Uterus (tissue), 3 donors: ENCODE measurements at regions not wholly inside any gene's neighbourhood (a gene's known extent, or its start where the extent isn't known, plus 50 kb on each side); places are given as distances from the start of the nearest gene placed in this dataset.

ENCODE experiments used
- DNase-seq, 2 donors: peaks; one replicate each; pipeline ENCODE4 v3.0.0-alpha.2; 2019 to 2020
- H3K27ac ChIP-seq, 2 donors: fragments of 200-600 bp; sonication (generic); 1 replicate in 1 of 2; 2 replicates in 1 of 2; pipeline ENCODE4 v1.5.1; 2016 to 2018
- H3K27me3 ChIP-seq, 2 donors: fragments of 200-600 bp; sonication (generic); one replicate each; pipeline ENCODE4 v1.5.1; 2018 to 2019; ENCODE audit warnings: control low read depth in 1 of 2
- H3K36me3 ChIP-seq, 2 donors: fragments of 200-600 bp; sonication (generic); one replicate each; pipeline ENCODE4 v1.5.1; 2019; ENCODE audit warnings: control low read depth in 1 of 2
- H3K4me1 ChIP-seq, 2 donors: fragments of 200-600 bp; sonication (generic); one replicate each; pipeline ENCODE4 v1.5.1; 2018 to 2019; ENCODE audit warnings: control low read depth in 1 of 2
- H3K4me3 ChIP-seq, 2 donors: fragments of 200-600 bp; sonication (generic); 1 replicate in 1 of 2; 2 replicates in 1 of 2; pipeline ENCODE4 v1.5.1; 2018 to 2019; ENCODE audit warnings: mild to moderate bottlenecking in 1 of 2
- H3K9me3 ChIP-seq, 2 donors: fragments of 200-600 bp; sonication (generic); one replicate each; pipeline ENCODE4 v1.5.1; 2019; ENCODE audit warnings: control low read depth in 1 of 2
- POLR2A ChIP-seq, 2 donors: fragments of 450-650 bp; IDR thresholded peaks; one replicate each; pipeline ENCODE4 v1.6.1; 2016; ENCODE audit warnings: antibody characterized with exemption in 2 of 2, mild to moderate bottlenecking in 1 of 2, moderate library complexity in 1 of 2
- intact Hi-C: fragments of 100-400 bp; cut with DNase I; formaldehyde crosslinking; loops from one replicate; pipeline ENCODE4 v1.15.1; 2023; ENCODE audit warnings: low total_unique reads
- TF ChIP-seq, protein P1 (sequence below), 4 experiments: fragments of 200-600 bp in 2 of 4; fragments of 450-650 bp in 2 of 4; sonication (generic) in 2 of 4; IDR thresholded peaks; one replicate each; pipeline ENCODE4 v1.5.1; 2016 to 2019; ENCODE audit warnings: antibody characterized with exemption in 4 of 4, mild to moderate bottlenecking in 2 of 4, moderate library complexity in 1 of 4
- donor health status: DM: yes; HTN: yes; CAD: no.

DNA sequence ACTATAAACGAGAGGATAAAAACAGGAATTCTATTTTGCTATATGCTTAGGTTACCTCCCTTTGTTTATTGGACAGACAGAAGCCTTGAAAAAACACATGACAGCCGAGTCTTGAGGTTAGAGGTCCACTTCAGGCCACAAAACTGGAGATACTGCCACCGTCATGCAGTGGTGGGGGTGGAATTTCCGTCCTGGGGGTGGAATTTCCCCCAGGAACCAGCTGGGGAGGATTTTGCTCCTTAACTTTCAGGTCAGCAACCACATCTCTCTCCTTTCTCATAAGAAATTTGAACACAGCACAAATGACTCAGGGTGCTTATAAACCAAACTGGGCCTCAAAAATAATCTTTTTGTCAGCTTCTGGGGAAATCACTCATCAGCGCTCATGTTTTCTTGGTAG is 545.8 kb upstream of the ADAMTS9 start:
- TF ChIP-seq POLR2A (IDR thresholded peaks at IDR 0.05) = no peak
- TF ChIP-seq, protein P1, sequence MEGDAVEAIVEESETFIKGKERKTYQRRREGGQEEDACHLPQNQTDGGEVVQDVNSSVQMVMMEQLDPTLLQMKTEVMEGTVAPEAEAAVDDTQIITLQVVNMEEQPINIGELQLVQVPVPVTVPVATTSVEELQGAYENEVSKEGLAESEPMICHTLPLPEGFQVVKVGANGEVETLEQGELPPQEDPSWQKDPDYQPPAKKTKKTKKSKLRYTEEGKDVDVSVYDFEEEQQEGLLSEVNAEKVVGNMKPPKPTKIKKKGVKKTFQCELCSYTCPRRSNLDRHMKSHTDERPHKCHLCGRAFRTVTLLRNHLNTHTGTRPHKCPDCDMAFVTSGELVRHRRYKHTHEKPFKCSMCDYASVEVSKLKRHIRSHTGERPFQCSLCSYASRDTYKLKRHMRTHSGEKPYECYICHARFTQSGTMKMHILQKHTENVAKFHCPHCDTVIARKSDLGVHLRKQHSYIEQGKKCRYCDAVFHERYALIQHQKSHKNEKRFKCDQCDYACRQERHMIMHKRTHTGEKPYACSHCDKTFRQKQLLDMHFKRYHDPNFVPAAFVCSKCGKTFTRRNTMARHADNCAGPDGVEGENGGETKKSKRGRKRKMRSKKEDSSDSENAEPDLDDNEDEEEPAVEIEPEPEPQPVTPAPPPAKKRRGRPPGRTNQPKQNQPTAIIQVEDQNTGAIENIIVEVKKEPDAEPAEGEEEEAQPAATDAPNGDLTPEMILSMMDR (IDR thresholded peaks at IDR 0.05) = no peak
- DNase-seq = no peak
- Histone ChIP-seq H3K27ac (no peak overlapping the region), H3K36me3 (no peaks in the 10 kb centered on the region), H3K9me3 (no peaks in the 10 kb centered on the region), H3K4me3 (no peak overlapping the region), H3K27me3 (no peaks in the 10 kb centered on the region), H3K4me1 (no peaks in the 10 kb centered on the region)
- intact Hi-C loops = loop anchor here (5.0 kb wide), 1 partner anchor 471 kb away; no protein-coding TSS in a partner anchor

DNA sequence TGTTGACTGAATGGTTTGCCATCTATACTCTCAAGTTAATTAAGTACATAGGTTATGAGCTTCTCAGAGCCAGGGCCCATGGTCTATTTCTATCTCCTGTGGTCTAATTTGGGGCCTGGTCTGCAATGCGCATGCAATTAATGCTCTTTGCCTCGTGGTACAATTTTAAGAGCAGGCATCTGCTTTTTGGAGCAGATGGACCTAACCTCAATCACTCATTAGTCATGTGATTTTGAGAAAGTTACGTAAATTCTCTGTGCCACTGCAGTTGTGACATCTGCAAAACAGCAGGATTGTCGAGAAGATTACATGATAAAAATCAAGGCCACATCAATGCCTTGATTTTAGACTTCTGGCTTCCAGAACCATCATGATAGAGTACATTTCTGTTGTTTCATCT is 543.7 kb upstream of the ADAMTS9 start:
- Histone ChIP-seq H3K4me3 (no peak overlapping the region), H3K36me3 (no peaks in the 10 kb centered on the region), H3K9me3 (no peaks in the 10 kb centered on the region), H3K27ac (no peak overlapping the region), H3K4me1 (no peaks in the 10 kb centered on the region), H3K27me3 (no peaks in the 10 kb centered on the region)
- intact Hi-C loops = loop anchor here (5.0 kb wide), 1 partner anchor 469 kb away; no protein-coding TSS in a partner anchor
- no peak for TF ChIP-seq POLR2A (IDR thresholded peaks at IDR 0.05)
- TF ChIP-seq, protein P1 (IDR thresholded peaks at IDR 0.05) = no peak
- DNase-seq = no peak

DNA sequence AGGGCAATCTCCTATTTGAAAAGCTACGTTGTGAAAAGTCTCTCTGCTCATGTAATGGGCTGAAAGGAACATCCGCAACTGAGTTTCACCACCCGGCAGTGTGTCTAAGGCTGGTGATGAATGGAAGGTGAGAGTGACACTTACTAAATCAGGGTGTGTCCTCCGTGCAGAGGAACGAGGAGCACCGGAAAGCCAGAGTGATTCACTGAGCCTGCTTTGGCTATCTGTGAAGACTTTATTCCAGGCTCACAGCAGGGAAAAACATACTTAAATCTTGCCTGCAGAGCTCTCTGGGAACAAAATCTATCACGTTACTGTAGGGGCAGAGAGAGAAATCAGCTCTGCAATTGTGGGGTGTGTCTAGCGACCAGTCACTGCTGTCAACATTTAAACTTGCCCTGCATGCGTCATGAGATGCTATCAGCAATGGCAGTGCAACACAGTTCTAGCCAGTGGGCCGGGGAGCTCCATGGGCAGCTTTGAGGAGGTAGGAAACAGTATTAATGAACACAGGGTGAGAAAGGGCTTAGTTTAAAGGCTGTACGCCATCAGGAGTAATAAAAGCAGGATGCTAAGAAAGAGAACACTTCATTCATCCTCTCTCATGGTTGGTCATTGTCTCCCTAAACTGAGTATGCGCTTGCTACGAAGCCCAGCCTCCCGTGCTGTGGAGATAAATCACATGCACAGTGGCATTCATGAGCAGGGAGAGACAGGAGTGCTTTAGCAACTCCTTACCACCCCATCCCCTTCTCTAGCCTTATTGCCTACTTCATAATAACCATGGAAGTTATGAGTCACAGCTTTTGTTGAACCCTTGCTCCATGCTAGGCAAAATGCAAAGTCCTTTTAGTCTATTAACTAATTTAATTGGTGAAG is 542.7 kb upstream of the ADAMTS9 start:
- H3K4me1 ChIP-seq = no peaks in the 10 kb centered on the region
- TF ChIP-seq, protein P1 (IDR thresholded peaks at IDR 0.05) = no peak
- TF ChIP-seq POLR2A (IDR thresholded peaks at IDR 0.05) = no peak
- H3K27me3 ChIP-seq = no peaks in the 10 kb centered on the region
- no peaks in the 10 kb centered on the region for H3K36me3 ChIP-seq
- intact Hi-C loops = loop anchor here (5.0 kb wide), 1 partner anchor 468 kb away; no protein-coding TSS in a partner anchor
- DNase-seq = no peak
- H3K4me3 ChIP-seq = no peak overlapping the region
- H3K9me3 ChIP-seq = no peaks in the 10 kb centered on the region
- H3K27ac ChIP-seq = no peak overlapping the region

DNA sequence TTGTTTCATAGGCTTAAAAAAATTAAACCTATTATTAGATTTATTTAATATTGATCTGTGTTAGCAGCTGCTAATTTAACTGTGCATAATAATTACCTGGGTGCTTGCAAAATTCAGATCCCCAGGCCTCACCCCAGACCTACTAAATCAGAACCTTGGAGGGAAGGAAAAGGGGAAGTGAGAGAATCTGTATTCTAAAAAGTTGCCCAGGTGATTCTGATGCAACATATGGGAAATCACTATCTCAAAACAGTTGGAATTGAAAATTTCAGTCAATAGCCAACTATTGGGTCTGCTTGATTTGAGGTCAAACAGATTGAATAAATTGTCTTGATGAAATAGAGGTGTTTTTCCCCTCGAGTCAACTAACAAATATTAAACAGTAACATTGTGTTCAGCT is 538.5 kb upstream of the ADAMTS9 start:
- intact Hi-C loops = no loop called here
- H3K9me3 ChIP-seq = no peaks in the 10 kb centered on the region

More for the DNA sequence above, 538.5 kb upstream of the ADAMTS9 start:
- H3K27me3 ChIP-seq = no peaks in the 10 kb centered on the region
- no peaks in the 10 kb centered on the region for H3K4me1 ChIP-seq
- no peak for TF ChIP-seq POLR2A (IDR thresholded peaks at IDR 0.05)
- TF ChIP-seq, protein P1 (IDR thresholded peaks at IDR 0.05) = no peak
- DNase-seq = no peak
- H3K36me3 ChIP-seq = no peaks in the 10 kb centered on the region
- H3K27ac ChIP-seq = no peak overlapping the region
- H3K4me3 ChIP-seq = no peak overlapping the region
